ENCODE measurements at regions not wholly inside any gene's neighbourhood (a gene's known extent, or its start where the extent isn't known, plus 50 kb on each side); places are given as distances from the start of the nearest gene placed in this dataset.

DNA sequence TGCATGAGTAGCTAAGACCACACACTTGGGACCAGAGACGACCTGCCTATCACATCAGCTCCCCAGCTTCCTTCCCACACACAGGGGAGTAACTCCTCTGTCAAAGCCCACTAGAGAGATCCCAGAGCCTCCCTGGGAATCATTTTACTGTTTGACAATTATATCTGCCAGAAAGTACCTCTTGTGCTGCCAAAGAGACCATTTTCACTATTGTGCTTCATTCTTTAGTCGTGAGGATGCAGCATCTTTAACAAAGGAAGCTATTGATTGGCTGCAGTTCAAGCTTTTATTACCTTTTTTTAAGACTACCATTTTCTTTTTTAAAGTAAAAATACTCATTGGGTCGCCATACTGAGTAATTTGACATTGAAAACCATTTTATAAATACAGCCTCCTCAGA, 194.5 kb upstream of the RGS6 start:
- TF ChIP-seq, protein P1, sequence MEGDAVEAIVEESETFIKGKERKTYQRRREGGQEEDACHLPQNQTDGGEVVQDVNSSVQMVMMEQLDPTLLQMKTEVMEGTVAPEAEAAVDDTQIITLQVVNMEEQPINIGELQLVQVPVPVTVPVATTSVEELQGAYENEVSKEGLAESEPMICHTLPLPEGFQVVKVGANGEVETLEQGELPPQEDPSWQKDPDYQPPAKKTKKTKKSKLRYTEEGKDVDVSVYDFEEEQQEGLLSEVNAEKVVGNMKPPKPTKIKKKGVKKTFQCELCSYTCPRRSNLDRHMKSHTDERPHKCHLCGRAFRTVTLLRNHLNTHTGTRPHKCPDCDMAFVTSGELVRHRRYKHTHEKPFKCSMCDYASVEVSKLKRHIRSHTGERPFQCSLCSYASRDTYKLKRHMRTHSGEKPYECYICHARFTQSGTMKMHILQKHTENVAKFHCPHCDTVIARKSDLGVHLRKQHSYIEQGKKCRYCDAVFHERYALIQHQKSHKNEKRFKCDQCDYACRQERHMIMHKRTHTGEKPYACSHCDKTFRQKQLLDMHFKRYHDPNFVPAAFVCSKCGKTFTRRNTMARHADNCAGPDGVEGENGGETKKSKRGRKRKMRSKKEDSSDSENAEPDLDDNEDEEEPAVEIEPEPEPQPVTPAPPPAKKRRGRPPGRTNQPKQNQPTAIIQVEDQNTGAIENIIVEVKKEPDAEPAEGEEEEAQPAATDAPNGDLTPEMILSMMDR (IDR thresholded peaks at IDR 0.05), result no peak
- no peak for TF ChIP-seq POLR2A (IDR thresholded peaks at IDR 0.05)

All from right lobe of liver (tissue), 4 donors.